Activated CD8-positive, alpha-beta memory T cell treated with anti-CD3 and anti-CD28 coated beads, Interleukin-2, amount 50 U/mL, for 1 hour (primary cell): ENCODE measurements at regions not wholly inside any gene's neighbourhood (a gene's known extent, or its start where the extent isn't known, plus 50 kb on each side); places are given as distances from the start of the nearest gene placed in this dataset.

Experiments used
- DNase-seq: peaks from one replicate; pipeline ENCODE4 v3.0.0-alpha.2; 2020; ENCODE audit errors: extremely low read depth

- no peak for DNase-seq
These were observed 227.0 kb upstream of the ANKRD55 start for GRCh38 chr5:56460195-56460546.

GRCh38 chr5:56459394-56460194 lies 226.5 kb upstream of the ANKRD55 start:
- DNase-seq: no peak

GRCh38 chr5:56457887-56458812 lies 225.0 kb upstream of the ANKRD55 start:
- no peak for DNase-seq

GRCh38 chr5:56456002-56456401 lies 222.9 kb upstream of the ANKRD55 start:
- no peak for DNase-seq

- no peak for DNase-seq
These were observed 222.3 kb upstream of the ANKRD55 start for GRCh38 chr5:56455417-56455816.

- no peak for DNase-seq
These were observed 221.2 kb upstream of the ANKRD55 start for GRCh38 chr5:56454219-56454862.

- no peak for DNase-seq
These were observed 218.6 kb upstream of the ANKRD55 start for GRCh38 chr5:56451742-56452141.

GRCh38 chr5:56450766-56451165 lies 217.6 kb upstream of the ANKRD55 start:
- DNase-seq: no peak

DNA sequence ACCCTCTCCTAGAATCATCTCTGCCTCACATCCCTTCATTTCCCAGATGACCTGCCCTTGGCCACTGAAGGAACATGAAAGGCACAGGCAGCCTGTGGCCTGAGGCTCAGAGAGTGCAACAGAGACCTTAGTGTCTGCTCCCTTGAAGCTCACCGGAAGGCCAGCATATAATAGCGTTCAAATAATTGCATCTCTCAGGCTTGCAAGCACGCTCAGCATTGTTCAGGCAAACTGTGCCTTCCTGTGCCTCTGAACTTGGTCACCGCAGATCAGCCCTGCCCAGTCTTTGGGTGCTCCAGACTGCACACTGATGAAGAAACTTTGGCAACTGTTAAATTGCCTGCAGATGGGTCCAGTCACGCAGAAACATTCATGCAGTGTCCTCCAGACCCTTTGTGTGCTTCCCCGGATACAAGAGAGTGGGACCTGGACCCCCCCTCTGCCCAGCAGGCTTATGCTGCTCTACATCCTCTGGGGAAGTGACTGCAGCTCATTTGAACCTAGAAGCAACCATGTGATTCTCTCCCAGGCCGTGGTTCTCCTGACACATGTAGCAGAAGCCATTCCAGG lies 216.0 kb upstream of the ANKRD55 start:
- DNase-seq: no peak

DNA sequence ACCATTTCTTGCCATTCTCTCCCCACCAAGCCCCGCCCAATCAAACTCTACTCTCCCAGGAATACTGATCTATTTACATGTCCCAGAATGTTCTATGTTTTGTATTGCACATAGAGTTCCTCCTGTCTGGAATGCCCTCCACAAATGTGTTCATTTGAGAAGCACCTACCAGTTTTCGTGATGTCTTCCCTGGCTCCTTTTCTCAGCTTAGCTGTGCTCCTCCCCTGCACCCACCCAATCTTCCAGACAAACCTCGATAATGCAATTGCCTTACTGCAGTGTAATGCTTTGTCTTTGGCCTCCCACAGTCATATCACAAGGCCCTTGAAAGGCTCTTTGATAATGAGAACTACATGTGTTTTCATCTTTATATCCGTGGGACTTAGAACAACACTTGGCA lies 214.5 kb upstream of the ANKRD55 start:
- no peak for DNase-seq

DNA sequence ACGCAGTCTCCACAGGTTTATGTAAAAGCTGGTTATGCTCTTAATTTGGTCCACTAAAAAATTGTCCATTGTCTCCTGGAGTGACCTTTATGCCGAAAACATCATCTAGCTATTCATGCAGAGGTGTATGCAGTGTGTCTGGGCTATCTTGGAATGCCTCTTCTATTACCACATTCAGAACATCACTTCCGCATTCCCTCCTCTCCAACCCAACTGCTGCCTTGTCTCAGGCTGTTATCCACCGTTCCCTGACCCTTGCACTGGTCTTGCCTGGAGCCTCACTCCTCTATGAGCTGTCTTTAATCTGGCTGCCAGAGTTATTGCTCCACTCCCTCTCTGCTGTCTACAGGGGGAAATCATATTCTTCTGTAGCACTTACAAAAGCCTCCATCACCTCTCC lies 214.1 kb upstream of the ANKRD55 start:
- DNase-seq: no peak

- no peak for DNase-seq
These were observed 213.6 kb upstream of the ANKRD55 start for GRCh38 chr5:56446728-56447127.

- no peak for DNase-seq
These were observed 210.7 kb upstream of the ANKRD55 start for GRCh38 chr5:56443826-56444225.

DNA sequence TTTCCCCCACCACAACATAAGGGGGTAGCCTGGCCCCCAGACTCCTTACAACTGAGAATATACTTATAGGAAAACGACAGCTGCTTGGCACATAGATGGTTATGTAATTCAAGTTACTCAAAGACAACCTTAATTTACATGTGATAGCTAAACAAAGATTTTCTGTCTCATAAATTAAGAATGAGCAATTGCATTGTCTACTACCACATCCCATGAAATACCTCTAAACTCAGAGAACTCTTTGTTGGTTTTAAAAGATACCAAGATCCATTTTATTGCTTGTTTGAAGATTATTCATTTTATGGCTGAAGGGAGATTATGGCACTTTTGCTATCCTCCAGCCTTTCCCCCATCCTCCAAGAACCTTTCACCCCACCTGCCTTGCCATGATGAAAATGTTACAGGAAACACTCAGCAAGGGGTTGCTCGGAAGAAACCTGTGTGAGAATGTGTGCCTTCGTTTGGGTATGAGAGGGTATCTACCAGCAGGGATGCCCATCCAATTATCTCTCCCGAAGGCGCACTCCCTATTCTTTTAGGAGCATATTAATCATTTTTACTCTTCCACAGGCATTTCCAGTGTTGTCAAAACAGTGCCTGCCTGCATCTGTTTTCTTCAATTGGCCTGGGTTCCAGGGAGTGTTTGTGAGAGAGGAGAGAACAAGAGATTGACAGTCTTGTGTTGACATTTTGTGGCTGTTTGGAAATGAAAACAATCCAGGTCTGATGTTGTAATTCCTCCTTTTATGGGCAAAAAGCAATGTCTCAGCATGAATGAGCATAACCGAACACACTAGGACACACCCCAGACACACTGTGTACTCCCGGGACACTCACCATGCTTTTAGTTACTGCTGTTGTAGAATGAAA lies 208.0 kb upstream of the ANKRD55 start:
- no peak for DNase-seq

GRCh38 chr5:56434986-56435385 lies 201.9 kb upstream of the ANKRD55 start:
- DNase-seq: no peak

DNA sequence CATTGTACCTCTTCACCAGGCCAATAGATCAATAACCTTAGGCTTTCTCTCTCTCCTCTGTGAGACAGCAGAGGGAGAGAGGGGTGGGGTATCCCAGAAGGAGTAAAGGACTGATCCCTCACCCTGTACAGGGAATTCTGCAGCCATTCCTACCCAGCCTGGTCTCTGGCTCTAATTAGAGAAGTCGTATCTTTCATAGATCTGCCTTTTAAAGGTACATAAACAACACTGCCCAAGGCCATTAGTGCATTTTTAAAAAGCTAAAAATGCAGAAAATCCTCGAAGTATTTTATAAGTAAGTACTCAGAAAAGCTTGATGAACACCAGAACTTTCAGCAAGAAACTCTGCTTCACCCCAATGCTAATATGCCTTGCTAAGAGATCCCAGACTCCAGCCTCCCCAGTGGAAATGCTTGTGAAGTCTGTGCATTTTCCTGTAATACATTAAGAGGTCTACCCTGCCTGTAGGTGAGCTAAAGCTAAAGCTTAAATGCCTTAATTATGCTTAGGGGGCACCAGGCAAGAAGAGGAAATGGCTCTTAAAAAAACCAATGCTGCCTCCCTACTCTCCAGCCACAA lies 200.0 kb upstream of the ANKRD55 start:
- no peak for DNase-seq

DNA sequence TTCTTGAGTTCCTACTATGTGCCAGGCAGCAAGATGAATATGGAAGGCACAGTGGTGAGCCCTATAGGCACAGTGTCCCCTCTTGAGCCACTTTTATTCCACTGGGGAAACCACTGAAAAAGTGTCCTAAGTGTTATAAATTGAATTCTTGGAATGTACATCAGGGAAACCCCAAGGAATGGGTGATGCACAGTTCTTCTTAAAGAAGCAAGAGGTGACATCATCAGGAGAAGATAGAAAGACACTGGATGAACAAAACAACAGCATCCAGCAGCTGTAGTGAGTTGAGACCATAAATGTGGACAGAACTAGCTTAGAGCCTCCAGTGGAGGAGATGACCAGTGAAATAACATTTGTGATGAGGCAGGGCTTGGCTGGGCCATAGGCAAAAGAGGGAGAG lies 199.2 kb upstream of the ANKRD55 start:
- no peak for DNase-seq

DNA sequence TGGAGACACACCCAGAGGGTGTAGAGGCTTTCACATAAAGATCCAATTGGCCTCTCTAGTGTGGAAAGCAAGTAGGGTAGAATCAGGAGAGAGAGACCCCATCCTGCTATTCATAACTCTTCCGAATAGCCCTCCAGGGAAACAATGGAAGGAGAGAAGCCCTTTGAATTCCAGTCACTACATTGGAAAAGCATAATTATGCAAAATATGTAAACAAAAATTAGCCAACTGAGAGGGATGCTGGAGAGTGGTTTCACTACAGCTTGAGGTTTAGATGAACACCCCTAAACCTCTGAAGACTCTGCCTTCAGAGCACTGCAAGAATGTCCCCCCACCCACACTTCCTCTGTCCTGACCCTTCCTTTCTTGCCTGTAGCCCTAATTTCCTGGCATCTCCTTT lies 197.3 kb upstream of the ANKRD55 start:
- no peak for DNase-seq

GRCh38 chr5:56429110-56429561 lies 196.0 kb upstream of the ANKRD55 start:
- no peak for DNase-seq

GRCh38 chr5:56426693-56427092 lies 193.6 kb upstream of the ANKRD55 start:
- DNase-seq: no peak
